ENCODE measurements at regions not wholly inside any gene's neighbourhood (a gene's known extent, or its start where the extent isn't known, plus 50 kb on each side); places are given as distances from the start of the nearest gene placed in this dataset.

DNA sequence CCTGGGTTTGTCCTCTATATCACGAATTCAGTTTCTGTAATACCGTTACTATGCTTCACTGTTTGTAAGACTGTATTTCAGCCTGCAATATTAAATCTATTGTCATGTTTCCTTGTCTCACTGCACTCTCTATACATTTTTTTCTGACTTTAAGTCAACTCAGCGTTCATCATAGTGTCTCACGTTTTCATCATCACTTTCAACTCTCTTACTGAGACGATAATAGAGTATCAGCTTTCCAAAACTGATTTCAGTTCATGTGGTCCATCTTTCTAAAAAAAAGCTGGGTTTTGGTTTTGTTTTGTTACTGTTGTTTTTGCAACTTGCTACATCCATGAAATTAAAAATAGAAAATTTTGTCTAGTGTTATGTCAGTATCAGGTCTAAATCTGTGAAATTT, 147.7 kb downstream of the TMEM47 start:
- Histone ChIP-seq H3K27me3 (ENCODE audit: insufficient read depth, low read length) (no peaks in the 10 kb centered on the region), H3K4me2 (ENCODE audit: low read length) (no peak overlapping the region), H3K9ac (ENCODE audit: low read length) (no peak overlapping the region), H3K79me2 (ENCODE audit: insufficient read depth, low read length) (no peaks in the 10 kb centered on the region), H3K27ac (ENCODE audit: low read depth, low read length) (no peak overlapping the region), H4K20me1 (ENCODE audit: insufficient read depth, low read length) (no peaks in the 10 kb centered on the region), H3K36me3 (ENCODE audit: insufficient read depth, low read length) (no peaks in the 10 kb centered on the region), H3K4me1 (ENCODE audit: insufficient read depth, low read length) (no peaks in the 10 kb centered on the region), H2AFZ (ENCODE audit: low read depth, low read length) (no peak overlapping the region), H3K4me3 (ENCODE audit: insufficient read depth, low read depth, low read length) (no peak overlapping the region), H3K9me3 (ENCODE audit: insufficient read depth, low read depth, low read length) (no peaks in the 10 kb centered on the region)
- no peaks in the 10 kb centered on the region for H3K9me3 Mint-ChIP-seq (ENCODE audit: unreplicated experiment)
- no peak for DNase-seq (ENCODE audit: low read depth)
- no peak overlapping the region for H3K27ac Mint-ChIP-seq (ENCODE audit: unreplicated experiment)
- no peaks in the 10 kb centered on the region for H3K27me3 Mint-ChIP-seq (ENCODE audit: low read depth, unreplicated experiment)
- FAIRE-seq, result peak; percentile 45
- no peaks in the 10 kb centered on the region for H3K36me3 Mint-ChIP-seq (ENCODE audit: low read depth, unreplicated experiment)
- H3K4me1 Mint-ChIP-seq (ENCODE audit: low read depth, unreplicated experiment), result no peaks in the 10 kb centered on the region
- no peak overlapping the region for H3K4me3 Mint-ChIP-seq (ENCODE audit: unreplicated experiment)
- TF ChIP-seq, protein P1, sequence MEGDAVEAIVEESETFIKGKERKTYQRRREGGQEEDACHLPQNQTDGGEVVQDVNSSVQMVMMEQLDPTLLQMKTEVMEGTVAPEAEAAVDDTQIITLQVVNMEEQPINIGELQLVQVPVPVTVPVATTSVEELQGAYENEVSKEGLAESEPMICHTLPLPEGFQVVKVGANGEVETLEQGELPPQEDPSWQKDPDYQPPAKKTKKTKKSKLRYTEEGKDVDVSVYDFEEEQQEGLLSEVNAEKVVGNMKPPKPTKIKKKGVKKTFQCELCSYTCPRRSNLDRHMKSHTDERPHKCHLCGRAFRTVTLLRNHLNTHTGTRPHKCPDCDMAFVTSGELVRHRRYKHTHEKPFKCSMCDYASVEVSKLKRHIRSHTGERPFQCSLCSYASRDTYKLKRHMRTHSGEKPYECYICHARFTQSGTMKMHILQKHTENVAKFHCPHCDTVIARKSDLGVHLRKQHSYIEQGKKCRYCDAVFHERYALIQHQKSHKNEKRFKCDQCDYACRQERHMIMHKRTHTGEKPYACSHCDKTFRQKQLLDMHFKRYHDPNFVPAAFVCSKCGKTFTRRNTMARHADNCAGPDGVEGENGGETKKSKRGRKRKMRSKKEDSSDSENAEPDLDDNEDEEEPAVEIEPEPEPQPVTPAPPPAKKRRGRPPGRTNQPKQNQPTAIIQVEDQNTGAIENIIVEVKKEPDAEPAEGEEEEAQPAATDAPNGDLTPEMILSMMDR (IDR thresholded peaks at IDR 0.05; ENCODE audit: insufficient read depth, low read depth, low read length), result no peak
- TF ChIP-seq EZH2 (IDR thresholded peaks at IDR 0.05; ENCODE audit: insufficient read depth, low read length), result no peak

DNA sequence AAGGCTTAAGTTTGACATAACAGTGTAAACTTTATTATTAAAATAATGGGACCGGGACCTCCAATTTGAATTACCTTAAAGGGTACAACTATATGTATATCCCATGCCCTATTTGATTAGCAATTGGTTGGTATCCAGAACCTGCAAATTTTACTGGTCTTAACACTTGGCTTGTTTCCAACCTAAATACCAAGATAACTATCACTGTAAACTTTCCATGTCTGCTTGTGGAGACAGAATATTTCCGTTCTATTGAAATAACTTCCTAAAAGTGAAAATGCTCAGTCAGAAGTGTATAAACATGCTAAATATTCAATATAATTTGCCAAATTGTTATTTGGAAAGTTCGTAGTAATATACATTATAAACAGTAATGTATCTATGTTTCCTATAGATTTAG, 154.0 kb downstream of the TMEM47 start:
- Histone ChIP-seq H3K36me3 (ENCODE audit: insufficient read depth, low read length) (no peaks in the 10 kb centered on the region), H4K20me1 (ENCODE audit: insufficient read depth, low read length) (no peaks in the 10 kb centered on the region), H3K9me3 (ENCODE audit: insufficient read depth, low read depth, low read length) (no peaks in the 10 kb centered on the region), H3K4me1 (ENCODE audit: insufficient read depth, low read length) (no peaks in the 10 kb centered on the region), H3K27me3 (ENCODE audit: insufficient read depth, low read length) (no peaks in the 10 kb centered on the region), H3K27ac (ENCODE audit: low read depth, low read length) (no peak overlapping the region), H3K4me2 (ENCODE audit: low read length) (no peak overlapping the region), H3K79me2 (ENCODE audit: insufficient read depth, low read length) (no peaks in the 10 kb centered on the region), H3K9ac (ENCODE audit: low read length) (no peak overlapping the region), H2AFZ (ENCODE audit: low read depth, low read length) (no peak overlapping the region), H3K4me3 (ENCODE audit: insufficient read depth, low read depth, low read length) (no peak overlapping the region)
- FAIRE-seq, result no peak
- no peak overlapping the region for H3K27ac Mint-ChIP-seq (ENCODE audit: unreplicated experiment)
- no peak for TF ChIP-seq EZH2 (IDR thresholded peaks at IDR 0.05; ENCODE audit: insufficient read depth, low read length)
- TF ChIP-seq, protein P1 (IDR thresholded peaks at IDR 0.05; ENCODE audit: insufficient read depth, low read depth, low read length), result no peak
- no peaks in the 10 kb centered on the region for H3K27me3 Mint-ChIP-seq (ENCODE audit: low read depth, unreplicated experiment)
- H3K36me3 Mint-ChIP-seq (ENCODE audit: low read depth, unreplicated experiment), result no peaks in the 10 kb centered on the region
- DNase-seq (ENCODE audit: low read depth), result no peak
- H3K9me3 Mint-ChIP-seq (ENCODE audit: unreplicated experiment), result no peaks in the 10 kb centered on the region
- H3K4me3 Mint-ChIP-seq (ENCODE audit: unreplicated experiment), result no peak overlapping the region
- H3K4me1 Mint-ChIP-seq (ENCODE audit: low read depth, unreplicated experiment), result no peaks in the 10 kb centered on the region

DNA sequence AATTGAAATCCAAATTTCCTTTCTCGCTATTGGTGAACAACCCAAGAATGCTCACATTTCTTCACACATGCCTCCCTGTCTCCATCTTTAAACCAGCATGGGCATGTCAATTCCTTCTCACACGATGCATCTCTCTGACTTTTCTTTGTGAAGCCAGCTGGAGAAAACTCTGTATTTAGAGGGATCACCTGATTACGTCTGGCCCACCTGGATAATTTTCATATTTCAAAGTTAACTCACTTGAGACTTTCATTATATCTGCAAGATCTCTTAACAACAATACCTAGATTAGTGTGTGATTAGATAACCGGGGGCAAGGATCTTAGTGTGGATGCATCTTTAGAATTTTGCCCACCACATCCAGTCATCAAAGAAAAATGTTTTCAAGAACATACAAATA, 164.0 kb downstream of the TMEM47 start:
- Histone ChIP-seq H3K27ac (ENCODE audit: low read depth, low read length) (no peak overlapping the region), H3K9ac (ENCODE audit: low read length) (no peak overlapping the region), H3K27me3 (ENCODE audit: insufficient read depth, low read length) (no peaks in the 10 kb centered on the region), H3K79me2 (ENCODE audit: insufficient read depth, low read length) (no peaks in the 10 kb centered on the region), H3K4me2 (ENCODE audit: low read length) (no peak overlapping the region), H2AFZ (ENCODE audit: low read depth, low read length) (no peak overlapping the region), H3K4me1 (ENCODE audit: insufficient read depth, low read length) (no peaks in the 10 kb centered on the region), H3K36me3 (ENCODE audit: insufficient read depth, low read length) (no peaks in the 10 kb centered on the region), H4K20me1 (ENCODE audit: insufficient read depth, low read length) (no peaks in the 10 kb centered on the region), H3K4me3 (ENCODE audit: insufficient read depth, low read depth, low read length) (no peak overlapping the region), H3K9me3 (ENCODE audit: insufficient read depth, low read depth, low read length) (no peaks in the 10 kb centered on the region)
- no peaks in the 10 kb centered on the region for H3K4me1 Mint-ChIP-seq (ENCODE audit: low read depth, unreplicated experiment)
- H3K4me3 Mint-ChIP-seq (ENCODE audit: unreplicated experiment), result no peak overlapping the region
- no peak for DNase-seq (ENCODE audit: low read depth)
- H3K36me3 Mint-ChIP-seq (ENCODE audit: low read depth, unreplicated experiment), result no peaks in the 10 kb centered on the region
- no peaks in the 10 kb centered on the region for H3K27me3 Mint-ChIP-seq (ENCODE audit: low read depth, unreplicated experiment)
- peak; percentile 81 for FAIRE-seq
- no peak overlapping the region for H3K27ac Mint-ChIP-seq (ENCODE audit: unreplicated experiment)
- TF ChIP-seq EZH2 (IDR thresholded peaks at IDR 0.05; ENCODE audit: insufficient read depth, low read length), result no peak
- TF ChIP-seq, protein P1 (IDR thresholded peaks at IDR 0.05; ENCODE audit: insufficient read depth, low read depth, low read length), result no peak
- H3K9me3 Mint-ChIP-seq (ENCODE audit: unreplicated experiment), result no peaks in the 10 kb centered on the region
